CD4-positive, alpha-beta T cell treated with Interleukin-1 beta for 1 hour (primary cell): ENCODE measurements at regions not wholly inside any gene's neighbourhood (a gene's known extent, or its start where the extent isn't known, plus 50 kb on each side); places are given as distances from the start of the nearest gene placed in this dataset.
"Not testable (repeated sequence)": the region's sequence is repeated elsewhere in the genome, so short reads cannot be mapped to it uniquely, and the experiment has no call there.

ENCODE experiments used
- DNase-seq, 2 donors: peaks; one replicate each; pipeline ENCODE4 v3.0.0-alpha.2; 2020 to 2022

DNA sequence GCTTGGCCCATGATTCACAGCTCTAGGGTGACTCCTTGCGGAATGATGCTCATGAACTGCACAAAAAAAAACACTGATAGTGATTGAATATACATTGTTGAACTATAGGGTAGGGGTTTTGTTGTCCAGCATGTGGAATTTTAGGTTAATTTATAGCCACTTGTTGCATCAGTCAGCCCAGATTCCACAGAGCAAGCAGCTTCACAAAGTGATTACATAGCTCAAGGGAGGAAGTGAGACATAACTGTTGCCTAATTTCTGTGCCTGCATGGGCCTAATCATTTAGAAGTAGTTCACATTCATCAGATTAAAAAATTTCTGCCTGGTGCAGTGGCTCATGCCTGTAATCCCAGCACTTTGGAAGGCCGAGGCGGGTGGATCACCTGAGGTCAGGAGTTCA lies 142.2 kb upstream of the ZNF722 start:
- not testable (repeated sequence) for DNase-seq

DNA sequence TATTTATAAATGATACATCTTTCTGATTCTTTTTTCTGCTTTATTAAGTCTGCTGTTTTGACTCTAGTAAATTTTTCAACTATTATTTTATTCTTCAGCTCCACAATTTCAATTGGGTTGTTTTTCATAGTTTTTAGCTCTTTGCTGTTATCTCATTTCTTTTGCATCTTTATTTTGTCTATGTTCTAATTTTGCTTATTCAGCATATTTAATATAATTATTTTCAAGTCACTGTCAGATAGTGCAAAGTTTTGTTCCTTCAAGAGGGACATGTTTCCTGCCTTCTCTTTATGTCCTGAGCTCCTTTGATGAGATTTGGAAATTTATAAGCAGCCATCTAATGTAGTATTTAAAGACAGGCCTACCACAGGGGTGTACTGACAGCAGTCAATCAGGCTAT lies 131.5 kb upstream of the ZNF722 start:
- no peak for DNase-seq

DNA sequence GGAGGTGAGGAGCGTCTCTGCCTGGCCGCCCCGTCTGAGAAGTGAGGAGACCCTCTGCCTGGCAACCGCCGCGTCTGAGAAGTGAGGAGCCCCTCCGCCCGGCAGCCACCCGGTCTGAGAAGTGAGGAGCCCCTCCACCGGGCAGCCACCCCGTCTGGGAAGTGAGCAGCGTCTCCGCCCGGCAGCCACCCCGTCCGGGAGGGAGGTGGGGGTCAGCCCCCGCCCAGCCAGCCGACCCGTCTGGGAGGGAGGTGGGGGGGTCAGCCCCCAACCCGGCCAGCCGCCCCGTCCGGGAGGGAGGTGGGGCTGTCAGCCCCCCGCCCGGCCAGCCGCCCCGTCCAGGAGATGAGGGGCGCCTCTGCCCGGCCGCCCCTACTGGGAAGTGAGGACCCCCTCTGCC lies 124.4 kb upstream of the ZNF722 start:
- DNase-seq = not testable (repeated sequence)

DNA sequence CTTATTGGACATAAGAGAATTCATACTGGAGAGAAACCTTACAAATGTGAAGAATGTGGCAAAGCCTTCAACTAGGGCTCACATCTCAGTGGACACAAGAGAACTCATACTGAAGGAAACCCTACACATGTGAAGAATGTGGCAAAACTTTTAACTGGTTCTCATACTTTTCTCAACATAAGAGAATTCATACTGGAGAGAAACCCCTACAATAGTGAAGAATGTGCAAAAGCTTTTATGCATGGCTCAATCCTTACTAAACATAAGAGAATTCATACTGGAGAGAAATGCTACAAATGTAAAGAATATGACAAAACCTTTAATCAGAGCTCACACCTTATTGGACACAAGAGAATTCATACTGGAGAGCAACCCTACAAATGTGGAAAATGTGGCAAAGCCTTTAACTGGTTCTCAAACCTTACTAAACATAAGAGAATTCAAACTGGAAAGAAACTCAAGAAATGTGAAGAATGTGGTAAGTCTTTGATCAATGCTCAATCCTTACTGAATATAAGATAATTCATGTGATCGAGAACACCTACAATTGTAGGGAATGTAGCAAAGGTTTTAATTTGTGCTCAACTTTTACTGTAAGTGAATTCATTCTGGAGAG lies 121.8 kb upstream of the ZNF722 start:
- DNase-seq = no peak

DNA sequence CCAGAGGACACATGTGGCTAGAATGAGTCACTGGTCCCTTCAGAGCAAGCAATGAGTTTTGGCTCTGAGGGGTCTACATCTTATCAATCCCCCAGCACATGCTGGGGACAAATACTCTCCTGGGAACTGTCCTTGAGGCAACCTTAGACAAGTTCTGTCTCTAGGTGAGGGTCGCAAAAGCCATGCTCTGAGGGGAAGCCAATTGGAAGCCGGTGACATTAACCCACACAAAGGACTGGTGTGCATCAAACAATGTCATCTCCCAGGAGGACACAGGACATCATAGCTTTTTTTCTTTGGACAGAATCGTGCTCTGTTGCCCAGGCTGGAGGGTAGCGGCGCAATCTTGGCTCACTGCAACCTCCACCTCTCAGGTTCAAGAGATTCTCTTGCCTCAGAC lies 111.6 kb upstream of the ZNF722 start:
- no peak for DNase-seq

DNA sequence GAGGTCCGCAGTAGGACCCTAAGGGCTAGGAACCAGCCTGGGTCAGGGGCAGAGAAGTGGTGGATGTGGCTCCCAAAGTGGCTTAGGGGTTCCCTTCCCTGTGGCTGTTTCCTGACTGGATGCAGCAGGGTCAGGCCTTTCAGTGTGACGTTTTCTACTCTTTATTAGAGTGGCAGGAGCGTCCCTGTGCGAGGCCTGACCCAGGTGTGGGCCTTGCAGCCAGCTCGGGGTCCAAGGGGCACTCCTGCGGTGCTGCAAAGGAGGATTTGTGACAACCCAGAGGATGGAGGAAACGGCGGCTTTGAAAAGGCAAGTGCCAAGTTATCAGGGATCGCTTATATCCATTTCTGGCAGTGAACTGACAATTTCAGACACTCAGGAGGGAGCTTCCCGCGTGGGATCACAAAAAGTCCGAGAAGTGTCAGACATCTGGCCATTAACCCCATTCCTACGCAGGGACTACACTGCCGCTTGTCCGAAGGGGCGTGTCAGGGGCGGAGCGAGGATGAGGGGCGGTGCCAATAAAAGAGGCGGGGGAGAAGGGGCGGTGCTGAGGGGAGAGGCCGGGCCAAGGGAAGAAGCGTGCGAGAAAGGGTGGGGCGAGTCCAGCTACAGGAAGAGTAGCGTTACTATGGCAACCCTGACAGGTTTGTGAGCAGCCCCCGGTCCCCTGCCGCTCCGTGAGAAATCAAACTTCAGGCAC lies 98.8 kb upstream of the ZNF722 start:
- peak; percentile 74 to 89 for DNase-seq

DNA sequence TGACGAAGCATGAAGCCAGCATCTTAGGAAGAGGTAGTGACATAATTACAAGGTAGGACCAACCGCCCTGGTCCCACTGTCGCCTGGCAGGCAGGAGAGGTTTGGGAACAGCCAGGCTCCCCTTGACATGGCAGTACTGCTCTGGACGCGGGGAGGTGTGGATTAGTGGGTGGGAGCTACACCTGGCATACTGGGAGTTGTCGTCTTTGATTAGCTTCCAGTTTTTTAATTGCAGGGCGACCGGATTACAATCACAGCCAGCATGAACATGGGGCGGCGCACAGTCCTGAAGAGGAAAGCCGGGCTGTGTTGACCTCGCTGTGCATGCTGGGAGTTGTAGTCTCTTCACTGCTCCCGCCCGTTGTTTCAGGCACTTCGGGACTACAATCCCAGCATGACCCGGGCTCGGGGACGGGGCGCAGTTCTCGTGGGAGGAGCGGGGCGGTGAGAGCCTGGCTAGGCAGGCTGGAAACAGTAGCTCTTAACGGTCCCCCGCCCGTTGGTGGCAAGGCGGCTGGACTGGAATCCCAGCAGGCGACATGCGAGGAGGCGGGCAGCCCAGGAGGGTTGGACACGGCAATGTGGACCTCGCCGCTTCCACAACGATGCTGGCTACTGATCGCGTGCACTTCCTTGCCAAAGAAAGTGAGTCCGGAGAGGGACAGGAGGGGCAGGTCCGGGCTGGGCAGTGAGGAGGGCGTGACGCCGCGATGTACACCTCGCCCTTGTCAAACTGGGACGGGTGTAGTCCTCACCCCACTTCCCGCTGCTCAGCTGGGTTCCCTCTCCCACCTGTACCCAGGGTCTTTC lies 98.0 kb upstream of the ZNF722 start:
- peak; percentile 82 to 95 for DNase-seq

DNA sequence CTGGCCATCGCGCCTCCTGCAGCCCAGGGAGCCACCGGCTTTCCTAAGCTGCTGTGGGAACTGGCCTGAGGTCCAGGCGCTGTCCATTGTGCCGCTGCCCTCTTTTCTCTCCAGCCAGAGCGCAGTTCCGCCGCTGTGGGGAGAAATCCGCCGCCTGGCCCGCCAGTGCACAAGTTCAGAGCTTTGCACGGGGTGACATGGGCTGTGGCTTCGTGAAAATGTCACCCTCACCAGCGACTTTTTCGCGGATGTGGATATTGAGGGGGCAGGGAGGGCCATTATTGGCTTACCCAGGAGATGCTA lies 97.5 kb upstream of the ZNF722 start:
- not testable (repeated sequence) for DNase-seq

DNA sequence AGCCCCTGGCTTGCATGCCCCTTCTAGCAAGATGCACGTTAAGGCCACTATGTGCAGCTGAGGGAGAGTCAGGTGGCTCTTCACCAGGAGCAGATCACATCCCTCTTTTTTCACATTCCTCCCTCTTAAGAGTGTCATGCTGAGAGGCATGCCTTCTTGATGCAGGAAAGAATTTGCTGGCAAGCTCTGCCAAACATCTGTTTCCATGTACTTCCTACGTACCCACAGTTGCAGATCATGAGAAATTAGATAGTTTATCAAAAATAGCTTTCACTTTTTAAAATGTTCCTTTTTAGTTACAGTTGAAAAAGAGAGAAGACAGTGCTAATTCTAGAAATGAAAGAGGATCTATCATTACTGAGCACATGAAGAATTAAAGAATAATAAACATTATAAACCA lies 79.7 kb upstream of the ZNF722 start:
- no peak for DNase-seq

DNA sequence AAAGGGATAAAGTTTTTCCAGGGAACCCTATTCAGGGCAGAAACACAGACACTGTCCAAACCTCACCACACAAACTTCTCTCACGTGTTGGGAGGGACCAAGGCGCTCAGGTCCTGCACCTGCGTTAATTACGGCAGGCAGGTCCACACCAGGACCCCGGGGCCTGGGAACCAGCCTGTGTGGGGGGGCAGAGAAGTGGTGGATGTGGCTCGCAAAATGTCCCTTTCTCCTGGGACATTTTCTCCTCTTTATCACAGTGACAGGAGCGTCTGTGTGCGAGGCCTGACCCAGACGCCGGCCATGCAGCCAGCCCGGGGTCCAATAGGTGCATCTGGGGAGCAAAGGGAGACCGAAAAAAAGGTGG lies 73.4 kb upstream of the ZNF722 start:
- DNase-seq = no peak

DNA sequence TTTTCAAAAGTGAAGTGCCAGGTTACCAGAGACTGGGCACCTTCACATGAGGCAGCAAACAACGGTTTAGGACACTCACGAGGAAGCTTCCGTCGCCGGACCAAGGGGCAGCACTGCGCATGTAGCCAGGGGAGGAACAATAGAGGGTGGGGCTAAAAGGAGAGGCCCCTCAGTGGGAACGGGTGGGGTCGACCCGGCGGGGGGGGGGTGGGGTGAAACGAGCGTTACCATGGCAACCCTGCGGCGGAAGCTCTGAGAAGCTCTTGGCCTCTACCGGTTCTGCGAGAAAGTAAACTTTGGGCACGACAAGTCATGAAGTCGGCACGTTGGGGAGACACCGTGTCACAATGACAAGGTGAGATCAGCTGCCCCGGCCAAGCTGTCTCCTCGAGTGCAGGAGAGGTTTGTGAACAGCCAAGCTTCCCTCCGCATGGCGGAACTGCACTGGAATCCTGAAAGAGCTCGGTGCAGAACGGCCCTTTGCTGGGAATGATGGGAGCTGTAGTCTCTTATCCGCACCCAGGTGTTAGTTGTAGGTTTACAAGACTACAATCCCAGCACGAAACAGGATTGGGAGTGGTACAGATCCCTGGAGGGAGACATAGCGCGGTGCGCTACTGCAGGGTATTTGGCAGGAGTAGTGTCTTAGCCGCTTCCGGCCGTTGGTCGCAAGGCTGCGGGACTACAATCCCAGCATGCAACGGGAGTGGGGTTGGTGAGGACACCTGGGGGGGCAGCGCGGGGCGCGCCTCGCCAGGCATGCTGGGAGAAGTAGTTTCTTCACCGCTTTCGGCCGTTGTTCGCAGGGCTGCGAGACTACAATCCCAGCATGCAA lies 72.8 kb upstream of the ZNF722 start:
- DNase-seq = peak; percentile 86 to 95

DNA sequence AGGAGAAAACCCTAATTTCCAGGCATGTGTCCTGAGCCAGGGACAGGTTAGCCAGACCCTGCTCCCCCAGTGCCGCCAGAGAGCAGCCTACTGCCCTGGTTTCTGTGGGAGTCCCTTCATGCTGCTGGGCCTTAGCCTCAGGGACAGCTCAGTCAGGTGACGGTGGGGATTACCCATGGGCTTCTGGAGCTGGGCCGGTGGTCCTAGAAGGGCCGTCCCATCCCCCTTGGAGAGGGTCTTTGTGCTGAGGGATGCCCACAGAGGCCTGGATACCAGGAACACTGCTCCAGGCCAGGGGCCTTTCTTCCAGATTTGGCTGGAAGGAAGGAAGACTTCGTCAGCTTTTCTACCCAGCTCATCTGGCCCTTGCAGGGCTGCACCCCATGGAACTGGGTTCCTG lies 71.4 kb upstream of the ZNF722 start:
- no peak for DNase-seq

DNA sequence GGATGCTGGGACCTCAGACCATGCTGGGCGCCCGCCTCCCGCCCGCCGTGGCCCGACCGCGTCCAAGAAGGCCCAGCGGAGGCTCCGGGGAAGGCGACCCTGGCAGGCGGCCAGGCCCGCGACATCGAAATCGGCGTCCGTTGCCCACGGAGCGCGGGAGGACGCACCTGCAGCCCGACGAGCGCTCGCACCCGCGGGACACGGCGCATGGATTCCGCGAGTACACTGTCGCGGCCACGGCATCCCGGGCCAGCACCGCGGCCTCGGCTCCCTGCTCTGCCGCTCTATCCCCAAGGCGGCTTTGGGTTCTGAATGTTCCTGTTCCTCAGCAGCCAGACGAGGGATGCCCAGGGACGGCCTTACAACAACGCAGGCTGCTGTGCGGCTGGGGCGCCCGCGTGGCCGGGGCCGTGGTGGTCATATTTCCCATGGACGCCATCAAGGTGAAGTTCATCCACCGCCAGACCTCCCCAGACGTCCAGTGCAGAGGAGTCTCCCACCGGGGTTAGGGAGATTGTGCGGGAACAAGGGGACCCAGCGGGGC lies 67.5 kb upstream of the ZNF722 start:
- no peak for DNase-seq

DNA sequence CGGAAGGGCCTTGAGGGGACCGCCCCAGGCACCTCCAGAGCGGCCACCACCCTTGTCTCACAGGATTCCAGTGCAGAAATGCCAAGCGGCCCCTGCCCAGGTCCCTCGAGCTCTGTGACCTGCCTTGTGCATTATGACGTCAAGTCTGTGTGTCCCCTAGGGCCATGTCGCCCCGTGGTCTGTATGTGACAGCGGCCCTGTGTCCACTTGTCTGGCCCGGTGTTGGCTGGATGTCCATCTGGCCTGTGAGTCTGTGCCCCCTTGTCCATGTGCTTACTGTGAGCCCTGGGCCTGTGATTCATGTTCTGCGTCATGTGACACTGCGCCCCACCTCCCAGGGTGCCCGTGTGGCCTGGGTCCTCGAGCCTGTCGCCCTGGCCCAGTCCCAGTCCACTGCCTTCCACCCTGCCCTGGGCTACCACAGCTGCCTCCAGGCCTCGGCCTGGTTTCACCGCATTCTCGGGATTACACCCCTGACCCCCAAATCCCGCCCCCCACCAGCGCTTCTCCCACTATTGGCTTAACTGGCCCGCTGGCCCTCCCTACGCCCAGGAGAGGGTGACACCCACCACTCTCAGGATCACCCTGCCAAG lies 66.6 kb upstream of the ZNF722 start:
- no peak for DNase-seq
